Stimulated activated CD4-positive, alpha-beta T cell treated with anti-CD3 and anti-CD28 coated beads, Interleukin-4, amount 100 ng/mL, for 48 hours (primary cell): ENCODE measurements at regions not wholly inside any gene's neighbourhood (a gene's known extent, or its start where the extent isn't known, plus 50 kb on each side); places are given as distances from the start of the nearest gene placed in this dataset.
"Not testable (repeated sequence)": the region's sequence is repeated elsewhere in the genome, so short reads cannot be mapped to it uniquely, and the experiment has no call there.

Source experiments
- DNase-seq, 2 donors: peaks; one replicate each; pipeline ENCODE4 v3.0.0-alpha.2; 2020; ENCODE audit warnings: low read depth in 2 of 2

DNA sequence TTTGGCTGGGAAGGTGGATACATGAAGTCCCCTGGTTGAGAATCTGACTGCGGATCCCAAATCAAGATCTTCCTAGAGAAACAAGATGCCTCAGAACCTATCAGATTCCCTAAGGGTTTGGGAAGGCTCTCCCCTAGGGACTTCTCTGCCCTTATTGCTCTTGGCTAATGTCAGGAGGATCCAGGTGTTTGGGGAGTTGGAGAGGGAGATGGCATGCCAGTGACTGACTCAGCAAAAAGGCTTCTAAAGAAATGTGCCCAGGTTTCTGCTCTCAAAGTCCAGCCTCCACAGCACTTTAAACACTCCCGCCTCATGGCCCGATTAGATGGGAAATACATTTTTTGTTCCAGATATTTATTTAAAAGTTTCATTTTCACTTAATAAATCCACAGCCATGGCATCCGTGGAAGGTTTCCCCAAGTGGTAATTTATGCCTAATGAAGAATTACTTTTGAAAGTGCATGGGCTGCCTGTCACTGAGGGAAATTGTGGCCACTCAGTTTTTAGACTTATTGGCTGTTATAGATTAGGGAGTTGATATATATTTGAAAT is 156.4 kb downstream of the OSR1 start:
- DNase-seq = no peak

DNA sequence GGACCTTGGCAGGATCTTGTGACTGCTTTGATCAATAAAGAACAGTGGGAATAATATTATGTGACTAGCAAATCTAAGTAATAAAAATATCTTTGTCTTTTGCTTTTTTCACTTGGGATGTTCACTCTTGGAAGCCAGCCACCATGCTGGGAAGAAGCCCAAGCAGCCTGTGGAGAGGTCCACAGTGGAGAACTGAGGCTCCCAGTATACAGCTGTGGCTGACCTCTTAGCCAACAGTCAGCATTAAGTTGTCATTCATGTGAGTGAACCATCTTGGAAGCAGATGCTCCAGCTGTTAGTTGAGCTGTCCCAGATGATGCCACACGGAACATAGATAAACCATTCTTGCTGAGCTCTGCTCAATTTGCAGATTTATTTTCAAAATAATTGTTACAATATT is 160.0 kb downstream of the OSR1 start:
- no peak for DNase-seq

DNA sequence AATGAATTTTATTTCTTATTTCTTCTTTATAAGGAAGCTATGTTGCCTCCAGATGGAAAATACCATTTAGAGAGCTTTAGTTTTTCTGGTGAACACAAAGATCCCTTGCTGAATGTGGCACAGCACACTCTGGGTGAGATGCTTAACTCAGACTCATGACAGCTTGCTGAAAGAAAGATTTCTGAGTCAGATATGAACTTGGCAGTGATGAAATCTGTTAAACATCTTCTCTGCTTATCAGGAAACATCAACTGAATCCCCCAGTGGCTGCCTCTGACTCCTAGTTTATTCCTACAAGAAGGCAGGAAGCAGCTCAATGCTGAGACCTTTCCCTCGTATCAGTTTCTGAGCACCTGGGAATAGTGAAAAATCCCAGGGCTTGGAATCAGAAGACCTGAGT is 162.8 kb downstream of the OSR1 start:
- DNase-seq = no peak

DNA sequence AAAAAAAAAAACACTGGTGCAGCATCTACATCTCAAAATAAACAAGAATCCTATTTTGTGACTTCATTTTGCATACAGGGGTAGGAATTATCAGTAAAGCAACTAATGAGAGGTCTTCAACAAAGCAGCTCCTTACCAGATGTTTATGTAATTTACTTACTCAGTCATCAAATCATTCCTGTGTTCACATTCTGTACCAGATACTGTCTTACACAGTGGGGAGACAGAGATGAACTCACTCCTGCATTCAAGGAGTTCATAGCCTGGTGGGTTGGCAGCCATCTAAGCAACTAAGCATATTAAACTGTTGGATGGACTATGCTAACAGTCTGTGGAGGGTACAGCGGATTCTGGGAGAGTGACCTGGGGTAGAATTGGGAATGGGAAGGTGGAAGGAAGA is 169.0 kb downstream of the OSR1 start:
- no peak for DNase-seq

DNA sequence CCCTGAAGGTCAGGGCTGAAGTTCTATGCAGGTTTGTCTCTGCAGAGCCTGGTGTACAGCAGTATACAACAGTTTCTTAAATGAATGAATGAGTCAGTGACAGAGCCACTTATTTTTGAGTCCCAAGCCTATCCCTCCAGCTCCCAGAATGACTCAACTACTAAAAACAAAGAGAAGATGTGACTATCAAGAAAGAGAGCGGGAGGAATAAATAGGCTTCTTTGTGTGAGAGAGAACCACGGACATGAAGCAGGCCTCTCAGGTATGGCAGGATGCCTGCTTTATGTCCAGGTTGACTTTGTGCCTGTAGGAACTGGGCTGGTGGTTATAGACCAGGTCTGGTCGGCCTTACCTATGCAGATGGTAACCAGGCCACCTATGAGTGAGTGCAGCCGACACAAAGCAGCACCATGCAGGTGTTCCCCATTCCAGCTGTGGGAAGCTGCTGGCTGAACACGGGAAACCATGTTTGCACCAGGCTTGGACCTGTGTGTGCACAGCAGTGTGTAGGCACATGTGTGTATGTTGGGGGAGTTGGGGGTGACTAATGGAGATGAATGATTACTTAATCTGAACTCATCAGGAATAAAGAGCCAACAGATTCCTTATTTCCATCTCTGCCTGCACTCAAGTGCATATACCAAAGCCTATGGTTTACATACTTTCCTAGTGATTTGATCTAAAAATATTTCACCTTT is 171.0 kb downstream of the OSR1 start:
- DNase-seq = no peak

DNA sequence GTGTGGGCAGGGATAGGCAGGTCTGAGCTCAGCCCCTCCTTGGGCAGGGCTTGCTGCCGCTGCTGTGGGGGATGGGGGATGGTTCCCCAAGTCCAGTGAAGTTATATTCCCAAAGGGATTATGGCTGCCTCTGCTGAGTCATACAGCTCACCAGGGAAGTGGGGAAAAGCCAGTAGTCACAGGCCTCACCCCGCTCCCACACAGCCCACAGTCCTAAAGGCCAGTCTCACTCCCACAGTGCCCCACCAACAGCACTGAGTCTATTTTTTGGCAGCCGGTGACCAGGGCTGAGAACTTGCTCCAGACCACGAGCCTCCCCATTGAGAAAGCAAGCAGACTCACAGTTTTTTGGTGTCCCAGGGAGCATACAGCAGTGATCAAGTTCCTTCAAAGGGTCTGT is 173.3 kb downstream of the OSR1 start:
- DNase-seq = no peak

DNA sequence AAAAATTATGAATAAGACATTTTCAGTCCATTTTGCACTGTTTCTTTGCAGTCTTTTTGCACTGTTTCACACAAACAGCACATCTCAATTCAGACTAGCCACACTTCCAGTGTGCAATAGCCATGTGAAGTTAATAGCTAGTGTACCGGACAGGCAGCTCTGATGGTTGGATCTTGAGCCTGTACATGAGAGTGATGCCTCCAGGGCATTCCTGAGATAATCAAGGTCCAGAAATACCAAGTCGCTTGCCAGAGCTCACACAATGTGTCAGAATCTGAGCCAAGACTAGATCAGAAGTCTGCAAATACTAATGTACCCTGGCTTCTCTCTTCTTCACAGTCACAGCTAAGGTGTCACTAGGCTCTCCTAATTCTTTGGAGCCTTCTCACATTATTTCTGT is 180.2 kb downstream of the OSR1 start:
- DNase-seq = no peak

DNA sequence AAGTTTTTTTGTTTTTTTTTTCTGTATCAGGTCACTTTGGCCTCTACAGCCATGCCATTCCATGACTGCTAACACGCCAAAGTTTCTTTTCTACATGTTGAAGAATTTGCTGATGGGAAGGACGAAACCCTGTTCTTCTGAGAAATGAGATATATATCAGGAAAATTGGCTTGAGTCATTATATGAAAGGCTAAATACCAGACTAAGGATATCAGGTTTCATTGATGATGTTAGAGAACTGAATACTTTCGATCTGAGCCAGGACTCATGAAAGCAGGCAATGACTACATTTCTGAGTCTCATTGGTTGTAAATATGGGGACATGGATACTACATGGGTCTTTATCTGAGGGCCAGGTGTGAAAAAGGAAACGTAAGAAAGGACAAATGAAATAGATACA is 181.4 kb downstream of the OSR1 start:
- no peak for DNase-seq

DNA sequence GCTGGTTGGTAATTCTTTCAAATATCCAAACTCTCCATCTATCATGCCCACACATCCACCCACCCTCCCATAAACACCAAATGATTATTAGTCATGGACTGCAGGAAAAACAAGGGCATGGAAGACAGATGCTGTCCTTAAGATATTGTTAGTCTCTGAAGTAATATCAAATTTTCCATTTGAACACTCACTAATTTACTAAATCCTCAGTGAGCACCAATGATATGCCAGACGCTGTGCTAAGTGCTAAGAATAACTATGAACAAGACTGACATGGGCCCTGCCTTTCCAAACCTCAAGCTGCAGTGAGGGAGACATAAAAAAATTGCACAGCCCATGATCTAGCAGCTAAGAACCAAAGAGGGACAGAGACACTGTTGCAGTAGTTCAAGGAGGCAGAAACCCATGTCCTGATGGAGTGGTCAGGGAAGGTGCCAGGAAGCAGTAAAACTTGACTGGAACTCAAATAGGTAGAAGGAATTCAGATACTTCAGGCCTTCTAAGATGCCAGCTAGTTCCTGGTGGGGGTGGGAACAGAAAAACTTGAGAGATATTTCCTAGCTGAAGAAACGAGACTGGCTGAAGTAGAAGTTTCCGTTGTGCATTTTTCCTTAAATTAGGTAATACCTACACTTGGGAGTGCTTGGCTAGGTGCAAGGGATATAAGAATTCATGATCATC is 182.1 kb downstream of the OSR1 start:
- no peak for DNase-seq

DNA sequence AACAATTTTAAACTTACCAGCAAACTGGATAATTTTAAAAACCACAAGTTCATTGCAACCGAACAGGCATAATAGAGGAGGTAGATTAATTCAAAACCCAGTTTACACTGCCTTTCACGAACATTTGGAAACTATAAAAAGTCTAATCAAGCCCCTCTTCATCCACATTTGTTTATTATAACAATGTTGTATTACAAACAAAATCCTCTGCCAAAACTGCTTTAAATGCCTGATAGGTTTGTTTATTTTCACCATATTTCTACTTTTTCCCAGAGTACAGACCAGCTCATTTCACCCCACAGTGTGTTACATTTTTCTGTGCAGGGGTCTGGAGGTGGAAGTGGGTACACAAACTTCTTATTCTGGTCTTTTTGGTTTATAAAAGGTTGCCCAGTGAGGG is 184.2 kb downstream of the OSR1 start:
- no peak for DNase-seq

DNA sequence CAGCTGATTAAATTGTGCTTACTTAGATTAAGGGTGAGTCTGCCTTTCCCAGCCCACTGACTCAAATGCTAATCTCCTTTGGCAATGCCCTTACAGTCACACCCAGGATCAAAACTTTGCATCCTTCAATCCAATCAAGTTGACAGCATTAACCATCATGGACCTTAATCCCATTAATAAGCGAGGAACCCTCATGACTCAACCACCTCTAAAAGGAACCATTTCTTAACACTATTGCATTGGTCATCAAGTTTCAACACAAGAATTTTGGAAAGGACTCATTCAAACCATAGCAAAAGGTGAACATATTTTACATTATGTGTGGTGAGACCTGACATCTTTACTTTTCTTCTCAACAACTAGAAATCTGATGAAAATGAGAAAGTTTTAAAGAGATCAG is 187.0 kb downstream of the OSR1 start:
- DNase-seq = no peak

DNA sequence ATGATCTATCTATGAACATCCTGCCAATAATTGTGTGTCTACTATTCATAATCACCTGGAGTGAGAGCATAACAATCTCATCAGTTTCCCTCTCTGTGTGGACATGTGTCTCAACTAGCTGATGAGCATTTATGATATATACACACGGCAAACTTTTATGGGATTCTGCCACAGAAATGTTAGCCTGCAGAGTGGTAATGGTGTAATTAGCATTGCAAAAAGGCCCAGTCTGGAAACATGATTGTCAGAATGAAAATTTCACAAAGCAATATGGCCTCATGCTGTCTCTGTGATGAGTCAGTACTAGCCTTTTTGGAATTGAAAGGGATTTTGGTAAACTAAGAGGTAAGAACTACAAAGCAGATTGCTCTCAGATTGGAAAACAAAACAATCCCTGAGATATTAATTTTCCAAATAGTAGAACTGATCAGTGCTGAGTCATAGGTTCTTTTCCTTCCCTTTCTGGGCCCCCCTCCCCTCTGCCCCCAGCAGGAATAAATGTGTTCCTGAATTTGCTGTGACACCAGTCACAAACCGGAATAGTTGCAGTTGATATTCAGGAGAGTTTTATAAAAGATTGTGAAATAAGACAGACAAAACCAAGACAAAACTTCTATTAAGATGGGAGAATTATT is 189.2 kb downstream of the OSR1 start:
- DNase-seq = no peak

DNA sequence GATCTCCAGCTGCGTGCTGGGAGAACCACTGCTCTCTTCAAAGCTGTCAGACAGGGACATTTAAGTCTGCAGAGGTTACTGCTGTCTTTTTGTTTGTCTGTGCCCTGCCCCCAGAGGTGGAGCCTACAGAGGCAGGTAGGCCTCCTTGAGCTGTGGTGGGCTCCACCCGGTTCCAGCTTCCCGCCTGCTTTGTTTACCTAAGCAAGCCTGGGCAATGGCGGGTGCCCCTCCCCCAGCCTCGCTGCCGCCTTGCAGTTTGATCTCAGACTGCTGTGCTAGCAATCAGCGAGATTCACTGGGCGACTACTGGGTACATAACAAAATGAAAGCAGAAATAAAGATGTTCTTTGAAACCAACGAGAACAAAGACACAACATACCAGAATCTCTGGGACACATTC is 194.3 kb downstream of the OSR1 start:
- not testable (repeated sequence) for DNase-seq

DNA sequence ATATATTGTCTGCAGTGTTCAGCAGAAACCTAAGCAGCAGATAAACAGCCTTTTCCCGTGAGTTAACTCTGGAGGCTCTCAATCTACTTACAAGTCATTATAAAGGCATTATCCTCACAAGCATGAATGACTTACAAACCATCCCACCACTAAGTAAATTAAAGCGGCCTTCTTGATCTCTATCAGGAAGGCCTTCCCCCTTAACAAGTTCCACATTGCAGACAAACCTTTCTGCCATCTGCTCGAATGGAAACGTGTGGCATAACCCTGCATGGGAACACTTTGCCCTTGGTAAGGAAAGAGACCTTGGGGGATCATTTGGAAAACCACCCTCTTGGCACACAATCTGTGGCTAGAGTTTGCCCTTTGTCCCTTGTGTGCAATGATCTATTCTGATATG is 199.5 kb downstream of the OSR1 start:
- no peak for DNase-seq

DNA sequence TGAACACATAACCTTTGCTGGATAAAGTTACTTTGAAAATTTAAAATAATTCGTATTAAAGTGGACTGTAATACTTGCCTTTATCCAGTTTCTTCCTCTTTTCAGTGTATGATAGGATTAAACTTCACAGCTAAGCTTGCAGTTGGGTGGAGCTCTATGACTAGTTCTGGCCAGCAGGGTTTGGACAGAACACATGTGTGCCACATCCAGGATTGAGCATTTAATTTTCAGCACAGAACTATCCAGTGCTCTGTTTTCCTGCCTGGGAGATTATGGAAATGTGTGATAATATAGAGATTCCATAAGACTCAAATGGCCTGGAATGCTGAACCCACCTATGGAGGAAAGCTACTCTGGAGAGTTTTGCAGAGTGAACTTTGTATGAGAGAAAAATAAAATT is 200.2 kb downstream of the OSR1 start:
- no peak for DNase-seq

DNA sequence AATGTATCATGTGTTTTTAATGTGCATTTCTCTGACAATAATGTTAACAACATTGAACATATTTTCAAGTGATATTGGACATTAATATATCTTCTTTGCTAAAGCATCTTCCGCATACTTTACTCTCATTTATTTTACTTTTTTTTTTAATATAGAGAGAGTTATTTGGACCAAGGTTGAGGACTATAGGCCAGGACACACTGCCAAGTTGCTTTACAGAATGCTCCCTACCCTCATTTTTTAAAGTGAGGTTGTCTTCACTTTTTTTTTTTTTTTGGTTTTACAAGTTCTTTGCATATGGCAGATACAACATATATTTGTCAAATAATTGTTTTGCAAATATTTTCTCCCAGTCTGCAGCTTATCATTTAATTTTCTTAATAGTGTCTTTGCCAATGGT is 201.8 kb downstream of the OSR1 start:
- no peak for DNase-seq

DNA sequence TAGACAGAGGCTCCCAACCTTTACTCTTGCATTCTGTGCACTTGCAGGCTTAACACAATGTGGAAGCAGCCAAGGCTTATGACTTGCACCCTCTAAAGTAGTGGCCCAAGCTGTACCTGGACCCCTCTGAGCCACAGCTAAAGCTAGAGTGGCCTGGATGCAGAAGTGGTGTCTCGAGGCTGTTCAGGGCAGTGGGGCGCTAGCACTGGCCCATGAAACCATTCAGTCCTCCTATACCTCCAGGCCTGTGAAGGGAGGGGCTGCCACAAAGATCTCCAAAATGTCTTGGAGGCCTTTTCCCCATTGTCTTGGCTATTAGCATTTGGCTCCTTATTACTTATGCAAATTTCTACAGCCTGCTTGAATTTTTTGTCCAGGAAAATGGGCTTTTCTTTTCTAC is 207.7 kb downstream of the OSR1 start:
- DNase-seq = no peak

DNA sequence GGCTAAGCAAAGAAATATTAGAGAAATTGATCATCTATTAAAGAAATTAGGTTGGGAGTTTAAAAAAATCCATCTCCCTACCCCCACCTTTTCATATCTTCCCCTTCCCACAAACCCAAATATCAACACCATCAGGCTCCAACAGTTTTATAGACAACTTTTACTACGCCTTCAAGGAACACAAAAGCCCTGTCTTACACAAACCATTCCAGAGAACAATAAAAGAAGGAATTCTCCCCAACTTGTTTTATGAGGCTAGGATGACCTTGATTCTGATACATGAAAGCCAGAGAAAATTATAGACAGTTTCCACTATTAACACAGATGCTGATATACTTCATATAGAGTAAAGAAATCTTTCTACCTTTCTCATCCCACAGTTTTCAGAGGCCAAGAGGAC is 211.6 kb downstream of the OSR1 start:
- DNase-seq = no peak

DNA sequence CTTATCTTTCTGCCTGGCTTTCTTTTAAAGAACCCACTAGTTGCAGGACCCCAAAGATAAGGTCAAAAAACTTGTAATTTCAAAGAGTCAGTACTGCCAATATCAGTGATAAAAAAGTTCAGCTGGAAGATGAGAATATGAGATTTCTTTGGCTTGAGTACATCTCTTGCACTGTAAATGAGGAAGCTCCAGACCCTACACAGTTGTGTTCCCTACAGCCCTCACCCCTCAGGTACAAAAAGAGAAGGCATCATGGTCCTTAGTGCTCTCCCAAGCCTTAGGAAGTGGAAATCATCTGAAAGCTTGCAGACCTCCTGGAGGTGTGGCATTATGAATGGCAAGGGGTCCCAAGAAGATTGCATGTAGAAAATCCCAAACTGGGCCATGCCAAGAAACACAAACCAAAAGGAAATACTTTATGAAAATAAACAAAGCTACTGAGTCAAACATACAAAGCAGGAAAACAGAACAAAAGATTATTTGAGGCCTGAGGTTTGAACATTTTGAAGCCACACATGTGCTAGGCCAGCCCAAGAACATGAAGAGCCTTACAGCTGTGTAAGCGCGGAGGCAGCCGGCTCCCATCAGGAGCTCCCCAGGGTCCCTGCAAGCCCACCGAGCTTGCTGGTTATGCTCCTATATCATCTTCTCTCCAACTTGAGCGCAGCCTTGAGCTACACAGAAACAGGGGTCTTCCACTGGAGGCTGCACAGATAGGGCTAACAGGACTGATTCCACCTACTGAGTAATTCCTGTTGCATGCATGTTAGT is 217.0 kb downstream of the OSR1 start:
- DNase-seq = no peak

DNA sequence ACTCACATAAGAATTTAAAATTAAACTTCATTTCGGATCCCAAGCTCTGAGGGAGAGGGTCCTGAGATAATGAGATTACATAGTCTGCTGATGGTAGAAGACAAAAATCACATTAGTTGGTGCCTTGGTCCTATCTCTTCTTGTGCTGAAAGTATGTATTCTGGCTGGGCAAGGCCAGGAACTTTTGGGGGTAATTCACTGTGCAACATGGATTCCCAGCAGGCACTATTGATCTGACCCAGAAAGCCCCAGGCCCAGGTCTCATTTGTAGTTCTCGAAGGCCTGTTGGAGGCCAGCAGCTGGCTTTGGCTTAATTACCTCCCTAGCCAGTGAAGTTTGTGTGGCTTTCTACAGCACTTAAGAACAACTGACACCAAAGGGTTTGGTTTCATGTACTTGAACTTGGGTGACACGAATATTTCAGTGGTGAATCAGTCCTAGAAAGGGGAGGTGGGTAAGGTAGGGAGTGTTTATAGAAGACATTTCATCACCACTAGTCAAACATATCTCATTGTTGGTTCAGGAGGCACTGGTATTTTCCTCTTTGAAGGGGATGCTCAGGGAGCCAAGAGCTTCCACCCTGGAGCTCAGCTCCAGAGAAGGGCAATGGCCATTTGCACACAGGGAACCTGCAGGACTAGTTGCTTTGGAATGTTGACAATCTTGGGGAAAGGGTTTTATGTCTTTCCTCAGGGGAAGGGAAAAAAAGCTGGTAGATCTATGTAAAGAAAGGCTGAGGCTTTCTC is 217.8 kb downstream of the OSR1 start:
- DNase-seq = no peak

DNA sequence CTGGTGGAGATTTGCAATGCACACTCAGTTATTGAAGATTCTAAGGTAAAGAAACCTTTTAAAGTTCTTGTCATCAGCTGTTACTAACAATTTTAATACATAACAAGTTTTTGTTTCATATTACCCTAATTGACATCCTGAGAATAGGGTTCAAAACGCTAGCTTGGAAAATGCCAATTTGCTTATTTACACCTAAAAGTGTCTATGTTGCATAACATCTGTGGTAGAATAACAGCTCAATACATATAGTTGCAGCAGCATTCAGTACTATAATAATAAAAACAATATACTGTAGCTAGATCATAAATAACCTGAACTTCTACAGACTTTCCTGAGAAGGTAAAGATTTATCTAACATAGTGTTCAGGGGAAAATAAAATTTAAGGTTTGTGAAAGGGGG is 219.0 kb downstream of the OSR1 start:
- no peak for DNase-seq
